HG02870 (cell line): ENCODE measurements at regions not wholly inside any gene's neighbourhood (a gene's known extent, or its start where the extent isn't known, plus 50 kb on each side); places are given as distances from the start of the nearest gene placed in this dataset.

ENCODE experiments used
- ATAC-seq: cut with Tn5 transposase; IDR thresholded peaks from one replicate; pipeline ENCODE4 v1.9.1; 2021; ENCODE audit warnings: mild to moderate bottlenecking, moderate library complexity; ENCODE audit not compliant: unreplicated experiment

DNA sequence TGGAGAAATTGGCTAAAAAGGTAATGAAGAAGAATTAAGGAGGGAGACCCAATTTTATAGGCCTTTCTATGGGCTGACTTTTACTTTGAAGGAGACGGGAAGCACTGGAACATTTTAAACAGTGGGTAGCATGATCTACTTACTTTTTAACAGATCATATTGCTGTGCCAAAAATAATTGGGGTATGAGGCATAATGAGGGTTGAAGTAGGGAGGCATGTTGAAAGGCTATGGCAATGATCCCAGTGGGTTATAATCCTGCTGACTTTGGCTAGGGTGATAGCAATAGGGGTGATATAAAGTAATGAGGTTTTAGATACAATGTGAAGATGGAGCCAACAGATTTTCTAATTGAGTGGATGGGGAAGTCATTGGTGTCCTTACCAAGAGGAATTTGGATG lies 73.2 kb downstream of the GPR37 start:
- ATAC-seq = no peak

DNA sequence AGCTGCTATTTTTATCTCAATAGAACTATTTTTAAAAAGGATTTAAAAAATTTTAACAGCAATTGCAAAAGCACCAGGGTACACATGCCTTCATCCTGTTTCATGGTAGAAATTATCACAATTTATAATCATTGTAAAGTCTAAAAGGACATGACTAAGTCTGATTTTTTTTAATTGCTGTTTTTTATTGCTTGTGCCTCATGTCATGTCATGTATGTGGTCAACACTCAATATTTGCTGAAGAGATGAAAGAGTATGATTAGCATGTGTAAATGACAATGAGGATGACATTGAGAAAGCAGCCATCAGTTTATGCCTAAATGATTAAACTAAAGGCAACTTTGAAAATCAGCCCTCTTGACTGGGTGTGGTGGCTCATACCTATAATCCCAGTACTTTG lies 74.8 kb downstream of the GPR37 start:
- no peak for ATAC-seq

DNA sequence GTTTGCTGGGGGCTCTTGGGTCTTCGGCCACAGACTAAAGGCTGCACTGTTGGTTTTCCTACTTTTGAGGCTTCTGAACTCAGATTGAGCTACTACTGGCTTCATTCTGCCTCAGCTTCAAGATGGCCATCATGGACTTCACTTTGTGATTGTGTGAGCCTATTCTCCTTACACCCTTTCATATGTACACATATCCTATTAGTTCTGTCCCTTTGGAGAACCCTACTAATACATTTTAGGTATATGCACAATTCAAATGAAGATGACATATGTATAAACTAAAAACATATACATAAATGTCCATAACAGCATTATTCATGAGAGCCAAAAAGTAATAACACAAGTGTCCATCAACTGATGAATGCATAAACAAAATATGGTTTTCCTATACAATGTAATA lies 75.7 kb downstream of the GPR37 start:
- no peak for ATAC-seq

DNA sequence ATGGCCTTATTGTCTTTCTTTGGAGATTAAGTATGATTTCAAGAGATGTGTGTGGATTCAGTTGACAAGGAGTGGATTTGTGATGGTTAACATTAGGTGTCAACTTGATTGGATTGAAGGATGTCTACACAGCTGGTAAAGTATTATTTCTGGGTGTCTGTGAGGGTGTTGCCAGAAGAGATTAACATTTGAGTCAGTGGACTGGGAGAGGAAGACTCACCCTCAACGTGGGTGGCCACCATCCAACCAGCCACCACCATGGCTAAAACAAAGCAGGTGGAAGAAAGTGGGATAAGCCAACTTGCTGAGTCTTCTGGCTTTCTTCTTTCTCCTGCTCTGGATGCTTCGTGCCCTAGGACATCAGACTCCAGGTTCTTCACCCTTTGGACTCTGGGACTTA lies 76.1 kb downstream of the GPR37 start:
- no peak for ATAC-seq

DNA sequence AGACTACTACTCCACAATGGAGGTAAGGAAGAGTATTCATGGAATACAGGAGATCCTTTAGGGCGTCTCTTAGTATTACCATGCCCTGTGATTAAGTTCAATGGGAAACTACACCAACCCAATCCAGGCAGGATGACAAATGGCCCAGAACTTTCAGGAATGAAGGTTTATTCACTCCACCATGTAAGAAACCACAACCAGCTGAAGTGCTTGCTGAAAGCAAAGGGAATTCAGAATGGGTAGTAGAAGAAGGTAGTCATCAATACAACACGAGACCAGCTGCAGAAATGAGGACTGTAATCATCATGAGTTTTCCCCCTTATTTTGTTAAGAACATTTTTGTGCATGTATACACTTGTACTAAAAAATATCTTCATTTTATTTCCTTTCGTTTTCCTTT lies 76.6 kb downstream of the GPR37 start:
- ATAC-seq = no peak

DNA sequence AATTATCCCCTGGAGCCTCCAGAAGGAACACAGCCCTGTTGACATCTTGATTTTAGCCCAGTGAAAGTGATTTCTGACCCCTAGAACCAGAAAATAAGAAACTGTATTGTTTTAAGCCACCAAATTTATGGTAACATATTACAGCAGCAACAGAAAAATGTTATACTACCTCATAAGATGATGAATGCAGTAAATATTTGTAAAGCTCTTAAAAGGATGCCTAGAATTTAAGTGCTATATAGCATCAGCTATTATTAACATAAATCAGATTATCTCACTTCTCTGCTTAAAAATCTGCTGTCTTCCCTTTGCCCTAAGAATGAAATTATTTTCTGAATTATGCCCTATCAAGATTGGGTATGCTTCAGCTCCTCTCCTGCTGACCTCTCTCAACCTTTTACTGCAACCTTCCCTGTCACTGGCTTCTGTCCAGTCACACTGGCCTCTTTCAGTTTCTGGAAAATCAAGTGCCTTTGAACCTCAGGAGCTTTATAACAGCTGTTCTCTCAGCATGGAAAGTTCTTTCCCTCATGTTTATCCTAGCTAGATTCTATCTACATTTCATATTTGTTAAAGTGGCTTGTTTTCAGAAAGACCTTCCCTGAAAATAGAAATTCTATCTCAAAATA lies 78.9 kb downstream of the GPR37 start:
- no peak for ATAC-seq

DNA sequence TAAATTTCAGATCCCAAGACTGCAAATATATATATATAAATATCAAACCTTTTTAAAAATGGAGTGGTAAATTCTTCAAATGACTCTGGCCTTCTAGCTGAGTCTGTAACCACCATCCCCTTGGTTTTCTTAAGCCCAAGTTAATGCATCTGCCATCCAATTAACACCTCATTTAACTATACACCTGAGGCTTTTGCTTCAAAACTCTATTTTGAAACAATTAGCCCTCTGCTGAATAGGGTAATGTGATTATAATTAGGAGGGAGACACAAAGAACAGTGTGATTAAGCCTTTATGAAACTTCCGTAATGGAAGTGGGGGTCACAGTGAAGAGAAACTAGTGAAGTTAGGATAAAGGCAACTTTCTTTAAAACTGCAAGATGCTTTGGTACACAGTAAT lies 83.6 kb downstream of the GPR37 start:
- ATAC-seq = no peak

DNA sequence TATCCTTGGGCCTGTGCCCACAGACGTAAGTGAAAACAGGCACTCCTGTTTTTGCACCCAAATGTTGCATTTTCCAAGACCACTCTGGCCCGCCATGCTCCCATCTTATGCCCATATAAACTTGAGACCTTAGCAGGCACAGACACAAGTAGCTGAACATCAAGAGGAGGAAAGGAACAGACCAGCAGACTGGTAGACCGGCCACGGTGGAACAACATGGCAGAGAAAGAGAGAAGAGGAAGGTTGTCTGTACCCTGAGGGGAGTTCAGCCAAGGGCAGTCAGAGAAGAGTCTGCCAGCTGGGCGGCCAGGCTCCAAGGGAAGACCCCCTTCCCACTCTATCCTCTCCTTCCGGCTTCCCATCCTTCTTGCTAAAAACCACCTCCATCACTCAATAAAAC lies 85.3 kb downstream of the GPR37 start:
- ATAC-seq = no peak

DNA sequence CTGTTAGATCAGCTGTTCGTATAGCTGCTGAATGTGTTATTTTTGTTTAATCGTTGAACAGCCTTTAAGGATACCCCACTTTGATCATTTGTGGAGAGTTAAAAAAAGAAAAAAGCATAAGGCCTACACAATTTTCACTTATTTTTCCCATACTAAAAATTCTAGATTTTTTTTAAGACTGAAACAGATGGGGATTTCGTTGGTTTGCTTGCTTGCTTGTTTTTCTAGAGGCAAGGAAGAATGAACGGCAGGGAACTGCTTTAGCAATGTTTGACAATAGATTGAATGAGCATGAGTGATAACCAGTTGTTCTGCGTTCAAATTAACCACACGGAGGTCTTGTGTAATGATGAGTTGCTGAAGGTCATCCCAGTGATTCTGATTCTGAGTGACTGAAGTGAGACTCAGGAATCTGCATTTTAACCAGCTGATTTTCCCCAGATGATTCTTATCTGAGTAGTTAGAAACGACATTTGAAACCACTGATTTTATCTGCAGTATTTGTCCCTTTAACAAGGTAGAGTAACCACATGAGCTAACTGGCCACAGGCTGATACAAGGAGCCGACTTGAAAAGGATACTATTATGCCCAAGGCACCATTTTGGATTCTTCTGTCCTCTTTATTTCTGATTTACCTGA lies 85.9 kb downstream of the GPR37 start:
- no peak for ATAC-seq

DNA sequence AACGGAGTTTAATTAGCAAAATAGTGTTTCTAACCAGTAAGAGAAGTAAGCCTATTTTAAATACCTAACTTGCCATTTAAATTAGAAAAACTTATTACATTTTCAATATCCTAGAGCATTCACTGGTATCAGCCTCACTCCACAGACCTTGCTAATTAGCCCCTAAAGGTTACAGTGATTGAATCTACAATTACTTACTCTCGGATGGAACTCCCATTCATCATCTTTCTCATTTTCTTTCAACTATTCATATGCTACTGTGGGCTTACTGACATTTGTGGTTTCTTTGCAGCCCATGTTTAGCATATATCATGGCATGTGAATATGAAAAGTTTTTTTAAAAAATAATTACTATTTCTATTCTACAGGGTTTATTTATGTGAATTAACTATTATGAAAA lies 86.4 kb downstream of the GPR37 start:
- no peak for ATAC-seq

DNA sequence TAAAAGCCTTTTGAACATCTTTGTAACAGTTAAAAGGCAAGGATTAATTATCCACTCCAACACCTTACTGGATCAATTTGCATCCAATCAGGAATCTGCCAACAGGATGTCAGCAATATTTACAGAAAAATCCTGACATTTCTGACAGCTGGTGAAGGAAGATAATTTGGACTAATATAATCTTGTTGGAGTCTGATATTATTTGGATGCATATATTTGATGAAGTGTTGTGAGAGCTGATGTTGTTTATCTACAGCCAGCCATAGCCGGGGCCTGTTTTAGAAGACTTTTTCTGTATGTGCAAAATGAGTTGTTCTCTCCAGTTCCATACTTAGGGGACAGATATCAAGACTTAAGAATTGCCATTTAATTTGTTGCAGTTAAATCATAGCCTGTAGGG lies 91.1 kb downstream of the GPR37 start:
- ATAC-seq = no peak

DNA sequence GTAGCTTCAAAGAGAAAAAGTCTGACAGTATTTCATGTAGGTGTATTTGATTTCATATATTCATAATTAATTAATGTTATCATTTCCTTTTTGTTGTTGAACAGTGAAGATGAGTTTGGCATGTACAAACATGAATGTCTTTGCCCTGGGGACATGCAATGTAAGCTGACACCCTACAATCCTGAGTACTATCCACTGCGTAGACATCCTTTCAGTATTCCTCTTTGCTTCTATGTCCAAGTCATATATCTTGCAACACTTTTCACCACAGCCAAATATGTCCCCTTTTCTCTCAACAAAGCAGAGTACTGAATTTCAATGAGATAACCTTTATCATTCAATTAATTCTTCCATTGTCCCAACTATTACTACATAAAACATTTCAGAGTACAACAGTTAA lies 93.6 kb downstream of the GPR37 start:
- ATAC-seq = no peak

DNA sequence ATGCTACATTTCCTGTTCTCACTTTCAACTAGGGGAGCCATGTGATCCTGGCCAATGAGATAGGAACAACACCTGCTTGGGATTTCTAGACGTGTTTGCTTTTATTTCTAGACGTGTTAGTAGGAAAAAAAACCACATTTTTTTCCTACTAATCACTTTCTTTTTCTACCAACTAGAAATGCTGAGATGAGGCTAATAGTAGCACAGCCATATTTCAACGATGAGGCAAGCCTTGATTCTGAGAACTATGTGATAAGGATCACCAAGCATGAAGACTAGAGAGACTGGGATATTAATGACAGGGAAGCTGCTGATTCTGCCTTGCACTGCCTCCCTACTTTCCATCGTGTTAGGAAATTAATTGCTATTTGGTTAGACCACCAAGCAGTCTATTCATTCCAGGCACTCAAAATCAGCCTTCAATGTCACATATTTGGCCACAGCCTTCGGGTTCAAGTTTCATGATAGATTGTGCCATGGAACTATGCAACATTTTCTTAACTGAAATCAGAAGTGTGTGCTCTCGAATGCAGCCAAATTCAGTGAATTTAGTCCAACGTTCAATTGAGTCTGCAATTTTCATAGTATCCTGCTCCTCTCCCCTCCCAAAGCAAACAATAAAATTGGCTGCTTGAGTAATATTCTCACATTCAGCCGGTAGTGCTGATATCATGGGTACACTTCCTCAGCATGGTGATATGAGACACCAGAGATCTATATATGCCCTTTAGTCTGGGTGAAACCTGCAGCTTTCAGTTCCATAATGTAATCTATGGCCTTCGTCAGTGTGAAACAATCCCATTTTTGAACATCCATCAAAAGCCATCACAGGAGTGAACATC lies 98.1 kb downstream of the GPR37 start:
- ATAC-seq = no peak

DNA sequence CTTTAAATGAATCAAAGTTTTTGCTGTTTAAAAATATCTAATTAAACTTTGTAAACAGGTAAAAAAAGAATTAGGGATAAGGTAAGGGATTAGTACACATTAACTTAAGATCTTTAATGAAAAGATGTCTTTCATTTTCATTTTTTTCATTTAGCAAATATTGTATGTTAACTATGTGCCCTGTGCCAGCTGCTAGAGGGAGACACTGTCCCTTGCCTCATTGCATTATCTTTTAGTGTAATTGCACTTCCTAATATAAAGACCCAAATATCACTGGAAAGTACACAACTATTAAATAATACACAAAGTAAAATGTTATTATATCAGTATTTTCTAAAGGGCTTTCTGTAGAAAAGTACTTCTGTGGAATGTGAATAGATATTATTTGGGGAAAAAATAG lies 102.7 kb downstream of the GPR37 start:
- ATAC-seq = no peak

DNA sequence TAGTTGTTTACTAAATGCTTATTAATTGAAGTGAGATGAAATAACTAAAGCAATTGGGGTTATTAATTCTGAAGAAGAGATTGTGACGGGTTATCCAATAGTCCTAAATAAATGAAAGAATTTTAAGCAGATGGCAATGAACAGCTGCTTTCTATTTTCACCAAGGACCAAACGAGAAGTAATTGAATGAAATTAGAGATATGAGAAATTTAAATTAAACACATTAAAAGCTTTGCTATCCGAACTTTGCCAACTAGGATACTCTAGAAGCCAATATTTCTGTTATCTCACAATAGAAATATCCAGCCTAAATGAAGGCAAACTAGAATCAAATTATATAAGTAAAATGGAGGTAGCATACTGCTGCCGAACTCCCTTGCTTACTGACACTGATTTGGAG lies 103.2 kb downstream of the GPR37 start:
- ATAC-seq = no peak

DNA sequence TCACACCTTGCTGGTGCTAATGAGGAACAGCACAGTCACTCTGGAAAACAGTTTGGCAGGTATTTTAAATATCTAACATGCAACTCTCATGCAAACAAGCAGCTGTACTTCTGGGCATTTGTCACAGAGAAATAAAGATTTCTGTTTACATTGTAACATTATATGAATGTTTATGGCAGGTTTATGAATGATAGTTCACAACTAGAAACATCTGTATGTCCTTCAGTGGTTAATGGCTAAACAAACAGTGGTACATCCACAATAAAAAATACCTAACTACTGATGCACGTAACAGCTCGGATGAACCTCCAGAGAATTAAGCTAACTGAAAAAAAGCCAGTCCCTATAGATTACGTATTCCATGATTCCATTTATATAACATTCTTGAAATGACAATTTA lies 109.6 kb downstream of the GPR37 start:
- ATAC-seq = no peak

DNA sequence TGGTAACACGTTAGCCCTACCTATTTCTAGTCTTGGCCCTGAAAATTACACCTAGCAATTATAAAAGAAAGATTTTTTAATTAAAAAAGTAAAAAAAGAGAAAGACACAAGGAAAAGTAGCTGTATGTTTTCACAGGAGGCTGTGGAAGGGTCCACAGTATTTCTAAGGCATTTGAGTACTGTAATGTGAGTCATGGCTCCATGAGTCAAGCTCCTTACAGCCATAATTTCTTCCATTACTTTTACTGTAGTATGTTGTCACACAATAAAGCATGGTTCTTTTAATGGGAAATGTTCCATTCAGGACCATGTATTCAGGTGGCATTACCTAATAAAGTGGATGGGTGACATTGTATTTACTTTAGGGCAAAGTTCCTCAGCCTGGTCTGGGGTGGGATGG lies 113.4 kb downstream of the GPR37 start:
- no peak for ATAC-seq

DNA sequence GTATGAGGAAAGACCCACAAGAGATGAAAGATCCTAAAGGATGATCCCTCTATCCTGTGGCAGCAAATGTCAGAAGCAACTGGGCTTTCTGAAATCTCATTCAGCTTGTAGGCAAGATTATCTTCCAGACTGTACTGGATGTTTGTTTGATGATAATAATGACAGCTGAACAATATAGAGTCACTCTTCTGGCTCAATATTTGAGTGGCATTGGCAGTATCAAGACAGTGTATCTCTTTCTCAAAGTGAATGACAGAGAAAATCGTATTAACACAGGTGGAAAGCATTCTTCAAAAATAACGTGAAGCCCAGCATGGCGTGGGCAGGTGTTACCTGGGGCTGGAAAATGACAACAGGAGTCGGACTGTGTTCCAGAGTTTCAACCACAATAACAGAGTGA lies 114.5 kb downstream of the GPR37 start:
- ATAC-seq = no peak

DNA sequence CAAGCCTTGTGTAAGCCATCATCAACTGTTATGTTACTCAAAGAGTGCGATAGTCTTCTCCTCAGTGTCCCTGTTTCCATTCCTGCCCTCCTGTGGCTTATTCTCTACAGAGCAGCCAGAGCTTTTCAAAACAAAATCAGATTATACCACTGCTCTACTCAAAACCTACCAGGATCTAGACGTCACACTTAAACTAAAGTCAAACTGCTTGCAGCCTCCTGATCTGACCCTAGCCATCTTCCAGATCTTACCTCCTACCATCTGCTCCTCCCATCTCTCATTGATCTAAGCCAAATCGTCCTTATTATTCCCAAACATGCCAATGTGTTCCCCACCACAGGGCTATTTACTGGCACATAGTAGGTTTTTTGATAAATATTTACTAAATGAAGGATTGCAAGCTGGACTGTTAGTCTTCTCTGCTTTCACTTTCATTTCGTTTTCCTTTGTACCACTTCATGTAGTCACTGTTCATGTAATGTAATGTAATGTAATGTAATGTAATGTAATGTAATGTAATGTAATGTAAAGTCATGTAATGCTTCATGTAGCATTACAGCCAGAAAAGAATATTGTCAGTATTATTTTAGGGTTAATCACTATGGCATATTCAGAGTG lies 116.1 kb downstream of the GPR37 start:
- no peak for ATAC-seq

DNA sequence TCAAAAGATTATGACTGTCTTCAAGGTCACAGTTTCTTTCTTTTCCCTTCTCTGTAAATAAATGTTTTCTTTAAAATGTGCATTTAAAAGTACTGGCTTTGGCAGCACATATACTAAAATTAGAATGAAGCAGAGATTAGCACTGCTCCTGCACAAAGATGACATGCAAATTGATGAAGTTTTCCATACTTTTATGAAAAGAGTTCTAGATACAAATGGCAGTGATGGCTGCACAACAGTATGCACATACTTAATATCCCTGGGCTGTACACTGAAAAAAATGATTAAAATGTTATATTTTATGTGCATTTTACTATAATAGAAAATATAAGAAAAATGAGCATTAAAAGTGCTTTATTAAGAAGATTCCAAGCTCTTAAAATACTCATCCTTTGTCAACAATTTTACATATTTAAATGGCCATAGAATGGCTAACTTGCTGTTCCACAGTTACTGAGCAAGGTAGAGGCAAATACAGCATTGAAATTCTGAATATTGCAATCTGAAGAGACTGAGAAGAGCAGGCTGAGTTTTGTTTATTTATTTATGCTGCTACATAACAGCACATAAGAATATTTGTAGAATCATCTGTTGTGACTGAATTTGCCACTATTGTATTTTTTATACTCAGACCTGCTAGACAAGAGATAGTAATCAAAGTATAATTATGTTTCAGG lies 117.8 kb downstream of the GPR37 start:
- no peak for ATAC-seq

DNA sequence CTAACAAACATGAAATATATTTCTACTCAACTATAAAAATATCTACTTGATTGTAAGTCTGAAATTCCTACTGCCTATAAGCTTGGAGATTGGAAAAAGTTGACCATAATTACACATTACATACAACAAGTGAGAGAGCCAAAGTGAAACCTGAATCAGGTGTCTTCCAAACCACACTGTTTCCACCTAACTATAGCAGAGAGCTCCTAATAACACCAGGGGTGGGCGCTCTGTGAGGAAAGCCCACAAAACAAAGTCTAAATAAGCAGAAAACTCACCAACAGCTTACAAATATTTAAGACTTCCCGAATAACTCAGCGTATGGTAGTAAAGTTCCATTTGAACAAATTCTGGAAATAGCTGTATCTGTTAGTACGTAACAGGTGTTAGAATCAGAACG lies 119.9 kb downstream of the GPR37 start:
- no peak for ATAC-seq
